DOHH2 (cell line): ENCODE measurements at regions not wholly inside any gene's neighbourhood (a gene's known extent, or its start where the extent isn't known, plus 50 kb on each side); places are given as distances from the start of the nearest gene placed in this dataset.

Experiments
- EZH2phosphoT487 ChIP-seq: fragments of 200-600 bp; sonication (generic); IDR thresholded peaks from 2 replicates; pipeline ENCODE4 v1.6.1; 2017; ENCODE audit warnings: borderline replicate concordance, mild to moderate bottlenecking, antibody characterized with exemption, low read length, moderate library complexity, mixed read lengths
- TF ChIP-seq, protein P1 (sequence below): fragments of 200-600 bp; sonication (generic); IDR thresholded peaks from one replicate; pipeline ENCODE4 v1.5.1; 2014; ENCODE audit warnings: antibody characterized with exemption, mild to moderate bottlenecking, low read depth, low read length; ENCODE audit not compliant: poor library complexity, severe bottlenecking

DNA sequence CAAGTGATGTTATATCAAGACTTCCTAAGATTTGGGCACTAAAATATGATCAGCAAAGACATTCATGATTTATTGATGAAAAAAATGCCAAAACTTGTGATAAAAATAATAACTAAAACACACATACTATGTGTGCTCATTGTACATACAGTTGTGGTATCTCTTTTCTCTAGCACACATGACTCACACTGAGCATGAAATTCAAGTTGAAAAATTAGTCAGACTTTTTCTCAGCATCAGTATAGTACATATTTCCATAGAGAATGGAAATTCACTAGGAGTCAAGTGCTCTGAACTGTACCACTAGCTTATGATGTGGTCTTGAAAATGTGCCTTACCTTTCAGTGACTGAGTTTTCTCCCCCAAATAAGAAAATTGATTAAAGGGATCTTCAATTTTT, 471.8 kb upstream of the FLRT2 start:
- TF ChIP-seq, protein P1, sequence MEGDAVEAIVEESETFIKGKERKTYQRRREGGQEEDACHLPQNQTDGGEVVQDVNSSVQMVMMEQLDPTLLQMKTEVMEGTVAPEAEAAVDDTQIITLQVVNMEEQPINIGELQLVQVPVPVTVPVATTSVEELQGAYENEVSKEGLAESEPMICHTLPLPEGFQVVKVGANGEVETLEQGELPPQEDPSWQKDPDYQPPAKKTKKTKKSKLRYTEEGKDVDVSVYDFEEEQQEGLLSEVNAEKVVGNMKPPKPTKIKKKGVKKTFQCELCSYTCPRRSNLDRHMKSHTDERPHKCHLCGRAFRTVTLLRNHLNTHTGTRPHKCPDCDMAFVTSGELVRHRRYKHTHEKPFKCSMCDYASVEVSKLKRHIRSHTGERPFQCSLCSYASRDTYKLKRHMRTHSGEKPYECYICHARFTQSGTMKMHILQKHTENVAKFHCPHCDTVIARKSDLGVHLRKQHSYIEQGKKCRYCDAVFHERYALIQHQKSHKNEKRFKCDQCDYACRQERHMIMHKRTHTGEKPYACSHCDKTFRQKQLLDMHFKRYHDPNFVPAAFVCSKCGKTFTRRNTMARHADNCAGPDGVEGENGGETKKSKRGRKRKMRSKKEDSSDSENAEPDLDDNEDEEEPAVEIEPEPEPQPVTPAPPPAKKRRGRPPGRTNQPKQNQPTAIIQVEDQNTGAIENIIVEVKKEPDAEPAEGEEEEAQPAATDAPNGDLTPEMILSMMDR: no peak
- TF ChIP-seq EZH2phosphoT487: no peak
